ENCODE measurements at regions not wholly inside any gene's neighbourhood (a gene's known extent, or its start where the extent isn't known, plus 50 kb on each side); places are given as distances from the start of the nearest gene placed in this dataset.

- TF ChIP-seq ATF3 (IDR thresholded peaks at IDR 0.05; ENCODE audit: insufficient read depth, low read depth, low read length), result no peak
- no peak for TF ChIP-seq POLR2A (IDR thresholded peaks at IDR 0.05; ENCODE audit: control extremely low read depth in 1 of 2, low read depth in 2 of 2, low read length in 2 of 2)
- TF ChIP-seq EZH2 (IDR thresholded peaks at IDR 0.05; ENCODE audit: low read depth, low read length, severe bottlenecking), result no peak
These were observed 1183.2 kb upstream of the ADGRB3 start for GRCh38 chr6:67451874-67452273.

Data from H1 (cell line).